ENCODE measurements at regions not wholly inside any gene's neighbourhood (a gene's known extent, or its start where the extent isn't known, plus 50 kb on each side); places are given as distances from the start of the nearest gene placed in this dataset.

DNA sequence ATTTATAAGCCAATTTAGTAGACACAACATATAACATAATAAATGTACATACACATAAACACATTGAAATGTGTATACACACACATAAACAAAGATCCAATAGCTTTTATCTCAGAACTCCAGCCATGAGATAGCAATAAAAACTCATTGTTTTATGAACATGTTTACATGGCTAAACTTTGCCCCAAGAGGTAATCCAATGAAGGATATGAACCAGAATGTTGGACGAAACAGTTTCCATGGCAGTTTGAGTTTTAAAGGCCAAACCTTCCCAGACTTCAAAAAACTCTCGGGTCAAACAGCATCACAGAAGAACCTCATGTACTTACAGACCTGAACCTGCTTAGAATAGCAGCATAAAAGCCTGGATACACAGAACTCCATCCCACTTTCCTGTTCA, 97.2 kb upstream of the WDR75 start:
- TF ChIP-seq CTCF (IDR thresholded peaks at IDR 0.05), result no peak
- no peak for TF ChIP-seq POLR2A (IDR thresholded peaks at IDR 0.05)
